C4-2B (cell line): ENCODE measurements at regions not wholly inside any gene's neighbourhood (a gene's known extent, or its start where the extent isn't known, plus 50 kb on each side); places are given as distances from the start of the nearest gene placed in this dataset.

Source experiments
- CTCF ChIP-seq: fragments of 450-650 bp; conservative IDR thresholded peaks from 2 replicates; pipeline ENCODE4 v1.5.1; 2017; ENCODE audit warnings: mild to moderate bottlenecking
- ZFX ChIP-seq: fragments of 450-650 bp; IDR thresholded peaks from 2 replicates; pipeline ENCODE4 v1.6.1; 2017

GRCh38 chr13:111572956-111573761, 252.7 kb downstream of the TEX29 start:
- TF ChIP-seq CTCF (no peak), ZFX (no peak)
